CD4-positive, alpha-beta T cell treated with Interleukin-15 for 1 hour (primary cell): ENCODE measurements at regions not wholly inside any gene's neighbourhood (a gene's known extent, or its start where the extent isn't known, plus 50 kb on each side); places are given as distances from the start of the nearest gene placed in this dataset.
"Not testable (repeated sequence)": the region's sequence is repeated elsewhere in the genome, so short reads cannot be mapped to it uniquely, and the experiment has no call there.

Experiments
- DNase-seq: peaks from one replicate; pipeline ENCODE4 v3.0.0-alpha.2; 2020

DNA sequence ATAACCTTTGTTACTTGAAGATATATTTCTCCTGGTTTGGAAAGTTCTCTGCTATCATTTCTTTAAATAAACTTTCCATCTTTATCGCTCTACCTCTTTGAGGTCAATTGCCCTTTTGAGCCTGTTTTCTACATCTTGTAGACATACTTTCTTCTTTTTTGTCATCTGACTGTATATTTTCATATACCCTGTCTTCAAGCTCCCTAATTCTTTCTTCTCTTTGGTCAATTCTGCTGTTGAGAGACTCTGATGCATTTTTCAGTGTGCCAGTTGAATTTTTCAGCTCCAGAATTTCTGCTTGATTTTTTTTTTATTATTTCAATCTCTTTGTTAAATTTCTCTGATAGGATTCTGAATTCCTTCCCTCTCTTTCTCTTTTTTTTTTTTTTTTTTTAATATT lies 511.2 kb upstream of the GRAMD2B start:
- DNase-seq, result no peak

DNA sequence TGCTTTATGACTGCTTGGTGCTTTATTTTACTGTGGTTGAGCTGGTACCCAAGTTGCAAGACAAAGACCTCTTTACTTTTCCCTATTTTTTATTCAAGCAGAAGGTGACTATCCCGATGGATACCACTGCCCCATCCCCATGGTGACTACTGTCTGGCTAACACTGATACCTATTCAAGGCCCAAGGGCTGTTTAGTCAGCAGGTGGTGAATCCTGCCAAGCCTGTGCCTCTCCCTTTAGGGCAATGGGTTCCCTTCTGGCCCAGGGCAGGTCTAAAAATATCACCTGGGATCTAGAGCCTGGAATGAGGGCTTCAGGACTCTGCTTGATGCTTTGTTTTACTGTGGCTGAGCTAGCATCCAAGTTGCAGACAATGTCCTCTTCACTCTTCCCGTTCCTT lies 510.0 kb upstream of the GRAMD2B start:
- no peak for DNase-seq

DNA sequence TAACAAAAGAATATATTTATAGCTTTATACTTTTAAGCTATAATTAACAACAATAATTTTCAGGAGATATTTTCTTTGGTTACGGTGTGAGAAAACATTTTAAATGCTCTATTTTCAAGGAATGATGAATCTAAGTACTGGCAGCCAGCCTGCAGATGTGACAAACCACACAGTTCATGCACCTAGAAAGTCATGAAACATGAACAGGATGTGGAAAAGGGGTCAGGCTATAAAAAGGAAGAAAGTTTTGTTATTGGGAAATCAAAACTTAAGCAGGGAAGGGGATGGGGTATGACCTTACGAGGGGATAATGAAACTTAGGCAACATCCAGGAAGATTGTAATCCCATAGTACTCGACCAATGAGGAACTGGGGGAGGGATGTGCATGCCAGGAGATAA lies 508.7 kb upstream of the GRAMD2B start:
- DNase-seq, result no peak

DNA sequence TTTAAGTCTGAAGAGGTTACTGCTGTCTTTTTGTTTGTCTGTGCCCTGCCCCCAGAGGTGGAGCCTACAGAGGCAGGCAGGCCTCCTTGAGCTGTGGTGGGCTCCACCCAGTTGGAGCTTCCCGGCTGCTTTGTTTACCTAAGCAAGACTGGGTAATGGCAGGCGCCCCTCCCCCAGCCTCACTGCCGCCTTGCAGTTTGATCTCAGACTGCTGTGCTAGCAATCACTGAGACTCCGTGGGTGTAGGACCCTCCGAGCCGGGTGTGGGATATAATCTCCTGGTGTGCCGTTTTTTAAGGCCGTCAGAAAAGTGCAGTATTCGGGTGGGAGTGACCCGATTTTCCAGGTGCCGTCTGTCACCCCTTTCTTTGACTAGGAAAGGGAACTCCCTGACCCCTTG lies 499.3 kb upstream of the GRAMD2B start:
- DNase-seq, result not testable (repeated sequence)

DNA sequence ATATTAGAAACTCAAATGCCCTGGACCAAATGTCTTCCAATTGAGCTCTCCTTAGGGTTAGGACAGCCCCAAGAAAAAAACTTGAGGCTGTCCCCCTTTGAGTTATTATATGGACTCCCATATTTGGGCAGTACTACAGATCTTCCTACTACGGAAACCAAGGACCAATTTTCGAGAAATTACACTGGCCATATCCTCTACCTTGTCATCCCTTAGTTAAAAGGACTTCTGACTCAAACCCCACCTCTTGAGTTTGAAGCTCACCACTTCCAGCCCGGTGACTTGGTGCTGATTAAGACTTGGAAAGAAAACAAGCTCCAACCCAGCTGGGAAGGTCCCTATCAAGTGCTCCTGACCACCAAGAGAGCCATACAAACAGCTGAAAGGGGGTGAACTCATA lies 497.0 kb upstream of the GRAMD2B start:
- DNase-seq, result no peak

DNA sequence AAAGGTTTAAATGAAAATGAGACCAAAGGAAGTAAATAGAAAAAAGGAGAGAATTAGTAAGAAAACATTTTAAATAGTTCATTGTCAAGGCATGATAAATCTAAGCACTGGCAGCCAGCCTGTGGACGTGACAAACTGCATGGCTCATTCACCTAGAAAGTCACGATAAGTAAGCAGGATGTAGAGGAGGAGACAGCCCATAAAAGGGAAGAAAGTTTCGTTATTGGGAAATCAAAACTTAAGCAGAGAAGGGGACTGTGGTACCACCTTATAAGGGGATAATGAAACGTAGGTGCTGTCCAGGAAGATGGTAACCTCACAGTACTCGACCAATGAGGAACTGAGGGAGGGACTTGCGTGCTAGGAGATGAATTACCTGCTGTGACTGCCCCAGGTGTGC lies 494.5 kb upstream of the GRAMD2B start:
- no peak for DNase-seq

DNA sequence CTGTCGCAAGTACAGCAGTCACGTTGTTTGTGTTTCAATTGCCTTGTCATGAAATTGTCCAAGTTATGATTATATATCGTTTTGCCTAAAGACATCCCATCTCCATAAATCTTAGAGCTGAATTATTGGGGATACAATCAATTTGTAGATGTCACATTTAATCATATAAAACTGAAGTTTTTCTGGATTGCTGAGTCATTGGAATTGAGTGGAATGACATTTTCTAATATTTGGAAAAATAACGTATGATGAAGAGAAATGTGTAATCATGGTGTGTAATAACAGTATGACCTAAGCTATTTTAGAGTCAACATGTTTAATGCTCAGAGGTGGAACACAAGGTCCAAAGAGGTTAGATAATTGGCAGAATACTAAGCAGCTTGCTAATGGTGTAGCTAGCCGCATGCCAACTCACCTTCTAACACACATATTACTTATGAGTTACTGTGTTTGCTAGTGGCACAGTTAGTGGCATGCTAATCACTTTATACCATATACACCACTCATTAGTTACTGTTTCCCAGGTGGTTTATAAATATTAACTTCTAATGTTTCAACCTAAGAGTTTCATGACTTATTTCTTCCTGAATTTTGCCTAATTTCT lies 473.1 kb upstream of the GRAMD2B start:
- DNase-seq, result no peak

DNA sequence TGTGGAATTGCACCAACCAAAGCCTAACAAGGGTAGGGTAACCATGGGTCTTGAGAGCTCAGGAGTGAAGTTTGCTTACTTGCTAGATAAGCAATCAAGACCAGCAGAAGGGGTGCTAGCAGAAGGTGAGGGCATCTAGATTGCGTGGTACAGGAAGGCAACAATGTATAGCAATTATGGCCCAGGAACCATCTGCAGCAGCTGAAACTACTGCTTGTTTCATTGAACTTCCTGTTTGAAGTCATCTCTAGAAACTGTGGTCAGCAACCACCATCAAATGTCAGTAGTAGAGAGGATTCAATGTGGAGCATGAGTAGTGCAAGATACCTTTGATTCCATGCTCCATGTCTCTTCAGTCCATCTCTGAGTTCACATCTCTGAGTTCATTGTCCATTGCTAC lies 462.1 kb upstream of the GRAMD2B start:
- no peak for DNase-seq

DNA sequence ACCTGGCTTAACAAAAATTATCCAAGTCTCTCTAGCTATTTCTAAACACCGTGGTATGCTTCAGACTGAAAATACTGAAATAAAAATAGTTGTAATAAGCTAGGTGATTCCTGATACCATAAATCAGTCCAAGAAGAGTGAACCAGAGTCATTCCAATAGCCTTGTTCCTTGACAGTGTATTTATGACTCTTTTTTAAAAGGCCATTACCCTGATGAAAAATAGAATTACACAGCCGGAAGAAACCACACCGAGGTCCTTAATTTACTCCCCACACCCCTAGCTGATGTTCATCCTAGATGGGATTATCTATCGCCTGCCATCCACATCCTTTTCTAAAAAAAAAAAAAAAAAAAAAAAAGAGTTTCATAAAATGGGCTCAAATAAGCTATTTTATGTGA lies 457.6 kb upstream of the GRAMD2B start:
- DNase-seq, result no peak

DNA sequence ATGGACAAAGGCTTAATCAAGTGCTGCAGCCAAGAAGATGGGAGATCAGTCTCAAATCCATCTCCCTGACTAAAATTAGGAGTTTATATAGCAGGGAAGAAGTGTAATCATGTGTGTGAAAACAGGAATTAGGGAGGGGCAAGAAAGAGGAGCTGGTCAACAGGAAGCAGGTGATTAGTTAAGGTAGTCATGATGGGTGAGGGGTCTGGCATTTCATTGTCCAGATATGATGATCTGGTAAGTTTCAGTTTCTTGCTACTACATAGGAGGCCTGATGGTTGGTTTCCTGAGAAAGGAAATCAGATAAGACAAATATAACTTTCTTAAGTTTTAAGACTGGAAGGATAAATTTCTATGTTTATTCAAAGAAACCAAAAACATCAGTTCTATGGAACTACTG lies 455.6 kb upstream of the GRAMD2B start:
- no peak for DNase-seq

DNA sequence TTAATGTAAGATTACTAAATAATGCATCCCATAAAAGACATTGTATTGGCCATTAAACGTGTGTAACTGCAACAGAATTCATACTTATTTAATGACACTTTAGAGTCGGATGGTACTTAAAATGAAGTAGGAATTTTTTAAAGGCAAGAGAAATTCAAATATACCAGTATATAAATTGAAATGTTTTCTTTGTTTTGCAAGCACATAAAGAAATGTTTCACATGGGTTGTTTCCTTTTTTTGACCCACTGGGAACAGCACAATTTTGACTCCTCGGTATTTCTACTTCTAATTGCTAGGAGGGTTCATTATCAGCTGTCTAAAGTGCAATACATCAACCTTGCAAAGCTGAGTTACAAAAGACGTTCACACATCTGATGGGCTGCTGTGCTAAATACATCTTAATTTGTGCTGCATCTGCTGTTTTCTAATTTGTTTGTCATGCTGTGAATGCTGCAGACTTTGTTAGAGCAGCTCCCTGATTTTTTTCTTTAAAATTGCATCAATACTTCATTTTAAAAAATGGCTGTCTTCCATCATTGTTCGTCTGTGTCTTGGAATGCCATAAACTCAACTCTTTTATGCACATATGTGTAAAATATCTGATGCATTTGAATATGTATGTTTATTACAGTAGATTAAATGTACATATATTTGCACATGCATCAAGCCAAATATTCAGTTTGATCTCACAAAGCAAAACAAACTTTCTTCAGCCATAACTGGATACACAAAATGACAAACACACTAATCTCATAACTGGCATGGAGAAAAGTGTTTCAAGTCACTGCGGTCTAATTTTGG lies 454.0 kb upstream of the GRAMD2B start:
- DNase-seq, result no peak

DNA sequence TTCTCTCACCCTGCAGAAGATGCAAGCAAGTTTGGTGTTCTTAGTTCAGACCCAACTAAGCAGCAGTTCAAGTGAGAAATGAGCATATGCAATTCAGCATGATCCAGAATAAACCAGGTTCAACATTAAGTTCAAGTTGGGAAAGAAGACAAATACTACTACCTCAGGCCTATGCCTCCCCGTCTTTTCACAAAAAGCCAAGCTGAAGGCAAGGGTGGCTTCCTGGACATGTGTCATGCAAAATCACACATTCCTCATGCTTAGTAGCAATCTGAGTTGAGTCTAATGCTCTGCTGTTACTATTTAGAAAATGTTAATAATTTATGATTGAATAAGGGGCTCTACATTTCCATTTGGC lies 453.4 kb upstream of the GRAMD2B start:
- DNase-seq, result no peak

DNA sequence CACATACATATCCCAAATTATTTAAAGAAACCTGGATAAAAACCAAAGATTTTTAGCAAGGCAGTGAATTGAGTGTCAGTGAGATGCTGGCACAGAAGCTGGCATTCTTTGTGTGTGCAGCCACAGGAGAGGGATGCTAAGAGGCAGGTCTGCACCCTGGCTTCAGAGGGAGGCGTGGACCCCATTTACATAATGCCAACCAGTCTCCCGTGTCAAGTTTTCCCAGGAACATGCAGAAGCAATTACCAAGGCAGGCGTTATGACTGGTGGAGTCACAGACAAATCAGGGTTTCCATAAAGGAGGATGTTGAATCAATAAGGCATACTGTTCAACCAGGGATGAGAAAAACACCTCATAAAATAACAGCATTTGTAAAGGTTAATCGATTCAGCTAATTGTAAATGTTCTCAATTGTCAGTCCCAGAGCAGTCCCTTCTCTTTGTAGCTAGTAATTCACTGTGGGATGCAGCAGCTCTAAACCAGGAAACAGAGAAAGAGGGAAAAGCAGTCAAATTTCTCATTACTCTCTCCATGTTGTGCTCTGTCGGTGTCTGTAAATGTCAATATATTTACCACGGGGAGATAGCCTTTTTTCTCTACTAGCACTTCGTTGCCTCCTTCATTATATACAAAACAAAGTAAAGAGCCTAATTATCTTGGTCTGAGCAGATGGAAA lies 452.4 kb upstream of the GRAMD2B start:
- no peak for DNase-seq

DNA sequence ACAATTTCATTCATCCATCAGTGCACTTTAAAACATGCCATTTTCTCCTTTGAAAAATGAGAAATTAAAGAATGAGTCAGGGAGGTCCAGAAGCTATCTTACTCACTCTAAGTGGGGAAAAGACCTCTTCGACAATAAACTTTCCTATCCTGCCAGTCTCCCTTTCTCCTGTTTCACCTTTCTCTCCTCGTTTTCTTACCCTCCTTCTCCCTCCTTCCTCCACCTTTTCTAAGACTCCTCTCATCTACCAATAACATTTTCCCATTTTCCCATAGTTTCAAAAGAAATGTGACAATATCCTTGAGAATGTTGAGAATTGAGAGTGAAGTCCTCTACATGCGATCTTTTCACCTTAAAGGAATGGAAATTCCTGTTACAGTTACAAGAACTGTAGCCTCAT lies 450.5 kb upstream of the GRAMD2B start:
- DNase-seq, result no peak

DNA sequence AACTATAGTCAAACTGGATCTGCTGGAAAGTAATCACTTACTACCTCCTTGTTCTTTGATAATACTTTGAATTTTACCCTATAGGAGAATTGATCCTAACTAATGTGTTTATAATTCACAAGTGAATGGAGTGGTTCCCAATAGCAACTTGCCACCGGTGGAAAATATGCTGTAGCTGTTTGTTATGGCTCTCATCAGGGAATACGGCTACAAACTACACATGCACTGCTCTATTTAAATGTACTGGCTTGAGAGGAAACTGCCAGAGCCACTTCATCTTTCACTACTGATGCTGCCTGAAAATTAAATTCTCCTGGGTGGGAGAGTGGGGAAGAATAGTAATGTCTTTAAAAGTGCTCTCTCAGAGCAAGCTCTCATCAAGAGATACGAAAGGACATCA lies 448.5 kb upstream of the GRAMD2B start:
- DNase-seq, result no peak

DNA sequence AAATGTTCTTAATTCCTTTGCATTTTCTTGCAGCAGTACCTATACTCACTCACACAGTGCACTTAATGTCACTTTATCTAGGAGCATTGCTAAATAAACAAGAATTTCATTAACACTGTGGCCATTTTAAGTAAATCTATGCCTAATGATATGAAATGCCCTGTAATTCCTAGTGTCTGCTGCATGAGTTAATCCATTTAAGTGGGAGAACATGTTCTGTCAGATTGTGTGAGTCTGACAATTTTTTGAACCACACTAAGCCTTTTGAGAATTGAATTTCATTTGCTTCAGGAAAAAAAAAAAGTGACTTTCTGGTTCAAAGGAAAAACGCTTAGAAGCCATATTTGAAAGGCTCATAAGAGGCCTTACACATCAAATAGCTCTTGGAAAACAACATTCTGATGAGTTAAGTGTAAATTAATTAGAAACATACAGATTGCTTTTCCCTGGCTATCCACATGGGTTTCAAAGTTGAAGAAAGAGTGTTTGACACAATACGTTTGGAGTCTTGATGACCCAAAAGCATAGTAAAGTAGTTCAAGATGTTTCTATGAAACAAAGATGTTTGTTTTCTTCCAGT lies 446.7 kb upstream of the GRAMD2B start:
- DNase-seq, result no peak

DNA sequence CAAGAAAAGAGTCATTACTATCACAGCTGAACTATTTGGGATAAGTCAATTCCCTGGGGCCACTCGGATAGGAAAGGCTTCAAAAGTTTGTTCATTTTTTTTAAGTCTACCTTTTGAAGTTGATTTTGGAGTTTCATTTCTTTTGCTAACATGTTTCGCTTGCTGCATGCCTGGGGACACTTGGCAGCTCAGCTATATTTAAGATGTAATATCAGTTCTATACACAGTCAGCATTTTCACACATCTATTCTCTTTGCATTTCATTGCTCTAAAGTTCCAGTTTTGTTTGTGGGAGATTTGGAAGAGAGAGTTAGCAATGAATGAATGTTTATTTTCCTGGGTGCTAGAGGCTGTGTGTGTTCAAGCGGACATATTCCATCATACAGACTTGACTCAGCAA lies 445.2 kb upstream of the GRAMD2B start:
- no peak for DNase-seq

DNA sequence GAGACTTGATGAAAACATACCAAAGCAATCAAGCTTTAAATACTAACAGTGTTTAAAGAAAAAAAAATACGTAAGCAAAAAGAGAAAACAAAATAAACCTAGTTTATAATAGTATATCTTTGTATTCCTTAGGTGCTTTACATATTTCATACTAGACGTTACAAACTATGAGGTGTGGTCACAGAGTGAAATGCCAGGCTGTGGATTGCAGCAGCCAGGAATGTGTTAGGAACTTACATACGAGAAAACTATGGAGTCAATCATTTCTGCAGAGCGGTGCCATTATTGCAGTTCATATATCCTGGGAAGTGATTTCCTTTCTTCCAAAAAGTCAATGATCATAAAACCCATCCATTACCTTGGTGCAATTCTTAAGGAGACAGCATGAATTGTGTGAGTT lies 443.6 kb upstream of the GRAMD2B start:
- no peak for DNase-seq

DNA sequence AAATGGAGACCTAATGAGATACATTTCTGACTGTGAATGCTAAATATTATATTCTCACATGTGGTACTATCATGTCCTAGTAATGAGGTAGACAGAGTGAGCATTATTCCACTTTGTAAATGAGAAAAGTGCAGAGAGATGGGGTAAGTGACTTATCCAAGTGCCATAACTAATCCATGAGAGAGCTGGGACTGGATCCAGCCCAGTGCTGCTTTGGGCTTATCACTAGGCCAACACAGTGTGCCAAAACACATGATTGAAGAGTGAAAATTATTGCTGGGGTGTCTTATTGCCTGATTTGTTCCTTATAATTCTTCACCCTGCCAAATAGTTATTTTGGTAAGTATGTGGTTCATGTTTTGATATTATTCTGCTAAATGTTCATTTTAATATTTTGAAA lies 442.2 kb upstream of the GRAMD2B start:
- no peak for DNase-seq

DNA sequence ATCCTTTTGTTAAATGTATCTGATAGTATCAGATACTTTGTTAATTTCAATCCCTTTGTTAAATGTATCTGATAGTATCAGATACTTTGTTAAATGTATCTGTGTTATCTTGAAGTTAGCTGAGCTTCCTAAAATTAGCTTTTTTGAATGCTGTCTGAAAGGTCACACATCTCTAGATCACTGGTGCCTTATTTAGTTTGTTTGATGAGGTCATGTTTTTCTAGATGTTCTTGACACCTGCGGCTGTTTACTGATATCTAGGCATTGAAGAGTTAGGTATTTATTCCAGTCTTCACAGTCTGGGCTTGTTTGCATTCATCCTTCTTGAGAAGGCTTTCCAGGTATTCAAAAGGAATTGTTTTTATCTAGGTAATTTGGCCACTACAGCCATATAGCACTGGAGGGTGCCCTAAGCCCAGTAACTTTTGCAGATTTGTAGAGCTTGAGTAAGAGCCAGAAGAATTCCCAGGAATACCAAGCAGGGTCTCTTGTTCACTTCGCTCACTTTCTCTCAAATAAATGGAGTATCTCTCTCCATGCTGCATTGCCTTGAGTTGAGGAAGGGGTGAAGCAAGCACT lies 435.4 kb upstream of the GRAMD2B start:
- no peak for DNase-seq

DNA sequence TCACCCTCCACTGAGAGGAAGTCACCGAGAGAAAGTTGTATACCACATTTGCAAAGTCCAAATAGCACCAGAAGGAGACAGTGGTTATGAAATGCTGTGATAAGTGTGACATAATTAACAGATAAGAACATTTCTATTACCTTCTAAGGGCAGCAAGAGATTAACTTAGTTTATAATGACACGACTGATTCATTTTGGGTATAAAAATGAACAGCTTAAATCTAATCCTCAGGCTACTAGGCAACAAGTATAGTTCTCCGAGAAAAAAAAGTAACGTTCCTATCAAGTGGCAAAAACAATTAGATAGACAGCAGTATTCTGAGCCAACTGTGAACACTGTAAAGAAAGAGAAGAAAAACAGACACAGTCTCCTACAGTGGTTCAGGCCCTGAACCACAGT lies 431.2 kb upstream of the GRAMD2B start:
- DNase-seq, result no peak

DNA sequence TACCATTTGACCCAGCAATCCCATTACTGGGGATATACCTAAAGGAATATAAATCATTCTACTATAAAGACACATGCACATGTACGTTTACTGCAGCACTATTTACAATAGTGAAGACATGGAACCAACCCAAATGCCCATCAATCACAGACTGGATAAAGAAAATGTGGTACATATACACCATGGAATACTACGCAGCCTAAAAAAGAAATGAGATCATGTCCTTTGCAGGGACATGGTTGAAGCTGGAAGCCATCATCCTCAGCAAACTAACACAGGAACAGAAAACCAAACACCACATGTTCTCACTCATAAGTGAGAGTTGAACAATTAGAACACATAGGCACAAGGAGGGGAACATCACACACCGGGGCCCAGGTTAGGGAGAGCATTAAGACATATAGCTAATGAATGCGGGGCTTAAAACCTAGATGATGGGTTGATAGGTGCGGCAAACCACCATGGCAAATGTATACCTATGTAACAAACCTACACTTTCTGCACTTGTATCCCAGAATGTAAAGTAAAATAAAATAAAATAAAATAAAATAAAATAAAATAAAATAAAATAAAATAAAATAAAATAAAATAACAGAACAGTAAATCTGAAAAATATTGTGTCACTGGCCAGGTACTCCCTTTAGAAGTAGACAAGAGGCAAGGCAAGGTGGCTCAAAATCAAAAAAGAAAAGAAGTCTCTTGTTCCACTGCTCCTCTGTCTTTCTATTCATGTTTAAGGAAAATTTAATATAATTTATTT lies 423.8 kb upstream of the GRAMD2B start:
- not testable (repeated sequence) for DNase-seq

DNA sequence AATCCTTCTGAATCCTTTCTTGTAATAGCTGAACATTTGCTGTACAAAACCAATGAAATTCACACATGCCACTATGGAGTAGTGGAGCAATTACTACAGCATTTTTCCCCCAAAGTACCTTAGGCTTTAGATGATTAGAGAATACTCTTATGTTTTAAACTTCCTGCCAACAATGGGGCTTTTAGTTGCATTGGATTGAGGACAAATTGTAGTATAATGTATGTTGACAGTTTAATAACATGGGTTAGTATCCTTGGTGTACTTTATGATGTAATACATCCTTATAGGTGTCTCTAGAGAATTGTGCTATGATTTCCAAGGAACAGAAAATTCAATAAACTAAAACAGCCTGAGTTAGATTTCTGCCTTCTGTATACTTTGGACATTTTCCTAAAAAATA lies 422.7 kb upstream of the GRAMD2B start:
- DNase-seq, result no peak
